Neural cell (in vitro differentiated cells): ENCODE measurements at regions not wholly inside any gene's neighbourhood (a gene's known extent, or its start where the extent isn't known, plus 50 kb on each side); places are given as distances from the start of the nearest gene placed in this dataset.

Source experiments
- H2AFZ ChIP-seq: fragments of 200-600, 300-800 bp; sonication (generic), shearing (Covaris generic); 2 replicates; pipeline ENCODE4 v1.6.0; 2014; ENCODE audit warnings: low read depth, mild to moderate bottlenecking, antibody characterized with exemption, low read length, moderate library complexity
- H3F3A ChIP-seq: fragments of 200-600 bp; shearing (Covaris generic); 2 replicates; pipeline ENCODE4 v1.6.1; 2016; ENCODE audit warnings: mild to moderate bottlenecking, moderate library complexity, mixed read lengths, antibody characterized with exemption, low read length; ENCODE audit not compliant: insufficient read depth, poor library complexity, severe bottlenecking
- H3K27ac ChIP-seq: fragments of 200-600, 300-800 bp; sonication (generic), shearing (Covaris generic); 2 replicates; pipeline ENCODE4 v1.5.1; 2014; ENCODE audit warnings: mild to moderate bottlenecking, low read length, moderate library complexity
- H3K27me3 ChIP-seq: fragments of 300-800, 200-600 bp; sonication (generic), shearing (Covaris generic); 2 replicates; pipeline ENCODE4 v1.6.0; 2014; ENCODE audit warnings: mild to moderate bottlenecking, low read depth, low read length, moderate library complexity; ENCODE audit not compliant: insufficient read depth
- H3K36me3 ChIP-seq: fragments of 300-800, 200-600 bp; sonication (generic), shearing (Covaris generic); 2 replicates; pipeline ENCODE4 v1.5.1; 2014; ENCODE audit warnings: mild to moderate bottlenecking, antibody characterized with exemption, low read length, moderate library complexity; ENCODE audit not compliant: insufficient read depth
- H3K4me2 ChIP-seq: fragments of 300-800, 200-600 bp; sonication (generic), shearing (Covaris generic); 2 replicates; pipeline ENCODE4 v1.6.0; 2014; ENCODE audit warnings: mild to moderate bottlenecking, low read length
- H3K4me3 ChIP-seq: fragments of 300-800, 200-600 bp; sonication (generic), shearing (Covaris generic); 2 replicates; pipeline ENCODE4 v1.5.1; 2014; ENCODE audit warnings: mild to moderate bottlenecking, low read length, moderate library complexity
- H3K79me2 ChIP-seq: fragments of 200-600 bp; shearing (Covaris generic); replicated peaks from 2 replicates; pipeline ENCODE4 v1.6.0; 2014; ENCODE audit warnings: mild to moderate bottlenecking, low read length, moderate library complexity; ENCODE audit not compliant: insufficient read depth
- H3K9ac ChIP-seq: fragments of 300-800, 200-600 bp; sonication (generic), shearing (Covaris generic); 2 replicates; pipeline ENCODE4 v1.6.1; 2016; ENCODE audit warnings: mild to moderate bottlenecking, low read length, mixed read lengths
- H3K9me2 ChIP-seq: fragments of 200-600 bp; shearing (Covaris generic); 2 replicates; pipeline ENCODE4 v1.6.1; 2016; ENCODE audit warnings: mild to moderate bottlenecking, low read length, mixed read lengths; ENCODE audit not compliant: insufficient read depth
- H3K9me3 ChIP-seq: fragments of 200-600, 300-800 bp; sonication (generic), shearing (Covaris generic); 2 replicates; pipeline ENCODE4 v1.6.1; 2016; ENCODE audit warnings: mild to moderate bottlenecking, mixed run types, low read length, moderate library complexity, mixed read lengths
- H4K20me1 ChIP-seq: fragments of 200-600 bp; shearing (Covaris generic); 2 replicates; pipeline ENCODE4 v1.6.1; 2016; ENCODE audit warnings: mild to moderate bottlenecking, mixed run types; ENCODE audit not compliant: insufficient read depth
- EP300 ChIP-seq: fragments of 450-650 bp; conservative IDR thresholded peaks from 2 replicates; pipeline ENCODE4 v1.6.1; 2014; ENCODE audit warnings: antibody characterized with exemption, mild to moderate bottlenecking, moderate library complexity; ENCODE audit not compliant: poor library complexity, severe bottlenecking
- EZH2 ChIP-seq: fragments of 200-600, 300-800 bp; shearing (Covaris generic), sonication (generic); IDR thresholded peaks from 2 replicates; pipeline ENCODE4 v1.6.1; 2014; ENCODE audit warnings: antibody characterized with exemption, low read length, borderline replicate concordance, mild to moderate bottlenecking; ENCODE audit not compliant: insufficient read depth, poor library complexity, severe bottlenecking
- MXI1 ChIP-seq: fragments of 450-650 bp; conservative IDR thresholded peaks from 2 replicates; pipeline ENCODE4 v1.6.1; 2014; ENCODE audit warnings: antibody characterized with exemption, mild to moderate bottlenecking; ENCODE audit not compliant: poor library complexity, severe bottlenecking
- POLR2AphosphoS5 ChIP-seq: IDR thresholded peaks from 2 replicates; pipeline ENCODE4 v1.6.1; 2012
- RAD21 ChIP-seq: fragments of 450-650 bp; conservative IDR thresholded peaks from 2 replicates; pipeline ENCODE4 v1.6.1; 2014; ENCODE audit warnings: antibody characterized with exemption, mild to moderate bottlenecking, moderate library complexity
- SMC3 ChIP-seq: fragments of 450-650 bp; conservative IDR thresholded peaks from 2 replicates; pipeline ENCODE4 v1.6.1; 2014; ENCODE audit warnings: antibody characterized with exemption, mild to moderate bottlenecking, moderate library complexity; ENCODE audit not compliant: poor library complexity
- TAF1 ChIP-seq: IDR thresholded peaks from 2 replicates; pipeline ENCODE4 v1.6.1; 2012; ENCODE audit warnings: low read depth
- TF ChIP-seq, protein P1 (sequence below): fragments of 450-650 bp; IDR thresholded peaks from 2 replicates; pipeline ENCODE4 v1.5.1; 2014; ENCODE audit warnings: antibody characterized with exemption, mild to moderate bottlenecking, moderate library complexity; ENCODE audit not compliant: poor library complexity, severe bottlenecking
- TF ChIP-seq, protein P2 (sequence below): IDR thresholded peaks from 2 replicates; pipeline ENCODE4 v1.6.1; 2012; ENCODE audit warnings: borderline replicate concordance

DNA sequence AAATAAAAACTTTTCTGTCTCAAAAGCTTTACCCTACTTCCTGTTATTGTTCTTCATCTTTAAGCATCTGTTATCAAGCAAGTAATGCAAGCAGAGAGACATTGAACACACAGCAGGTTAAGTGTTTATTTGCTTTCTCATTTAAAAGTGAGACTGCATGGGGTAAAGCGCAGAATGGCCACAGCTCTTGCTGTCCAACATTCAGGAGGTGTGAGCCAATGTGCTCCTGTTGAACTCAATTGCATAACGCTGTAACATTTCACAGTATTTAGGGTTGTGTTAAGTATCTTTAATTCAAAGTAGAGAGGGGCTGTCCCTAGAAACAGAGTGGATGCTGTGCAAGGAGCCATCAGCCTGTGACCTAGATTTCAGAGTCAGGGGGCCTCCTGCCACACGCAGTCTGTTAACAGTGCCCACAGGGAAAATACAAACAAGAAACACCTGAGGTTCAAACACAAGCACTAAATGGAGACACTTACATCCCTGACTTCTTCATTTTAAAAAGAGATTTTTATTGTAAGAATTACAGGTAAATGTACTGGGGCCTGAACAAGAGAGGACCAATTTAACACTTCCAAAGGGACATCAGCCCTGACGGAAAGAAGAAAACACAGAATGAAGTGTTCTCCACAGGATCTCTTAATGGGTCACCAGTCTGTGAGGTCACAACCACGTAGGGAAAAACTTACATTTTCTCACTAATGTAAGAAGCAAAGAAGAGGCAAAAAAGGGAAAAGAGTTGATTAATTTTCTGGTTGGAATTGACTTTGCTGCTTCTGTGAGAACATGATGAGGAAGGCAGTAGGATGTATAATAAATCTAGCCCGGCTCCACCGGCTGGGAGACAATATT lies 815.1 kb downstream of the VGLL3 start:
- no peak overlapping the region for H3K4me3 ChIP-seq
- H3K9ac ChIP-seq: no peak overlapping the region
- H3K9me2 ChIP-seq: no peaks in the 10 kb centered on the region
- H3K9me3 ChIP-seq: no peaks in the 10 kb centered on the region
- H3K4me2 ChIP-seq: no peak overlapping the region
- no peaks in the 10 kb centered on the region for H3K79me2 ChIP-seq
- no peak overlapping the region for H2AFZ ChIP-seq
- no peaks in the 10 kb centered on the region for H3K27me3 ChIP-seq
- TF ChIP-seq, protein P1, sequence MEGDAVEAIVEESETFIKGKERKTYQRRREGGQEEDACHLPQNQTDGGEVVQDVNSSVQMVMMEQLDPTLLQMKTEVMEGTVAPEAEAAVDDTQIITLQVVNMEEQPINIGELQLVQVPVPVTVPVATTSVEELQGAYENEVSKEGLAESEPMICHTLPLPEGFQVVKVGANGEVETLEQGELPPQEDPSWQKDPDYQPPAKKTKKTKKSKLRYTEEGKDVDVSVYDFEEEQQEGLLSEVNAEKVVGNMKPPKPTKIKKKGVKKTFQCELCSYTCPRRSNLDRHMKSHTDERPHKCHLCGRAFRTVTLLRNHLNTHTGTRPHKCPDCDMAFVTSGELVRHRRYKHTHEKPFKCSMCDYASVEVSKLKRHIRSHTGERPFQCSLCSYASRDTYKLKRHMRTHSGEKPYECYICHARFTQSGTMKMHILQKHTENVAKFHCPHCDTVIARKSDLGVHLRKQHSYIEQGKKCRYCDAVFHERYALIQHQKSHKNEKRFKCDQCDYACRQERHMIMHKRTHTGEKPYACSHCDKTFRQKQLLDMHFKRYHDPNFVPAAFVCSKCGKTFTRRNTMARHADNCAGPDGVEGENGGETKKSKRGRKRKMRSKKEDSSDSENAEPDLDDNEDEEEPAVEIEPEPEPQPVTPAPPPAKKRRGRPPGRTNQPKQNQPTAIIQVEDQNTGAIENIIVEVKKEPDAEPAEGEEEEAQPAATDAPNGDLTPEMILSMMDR: no peak
- TF ChIP-seq SMC3 (no peak), EZH2 (no peak), EP300 (no peak), MXI1 (no peak), POLR2AphosphoS5 (no peak), RAD21 (no peak)
- TF ChIP-seq, protein P2, sequence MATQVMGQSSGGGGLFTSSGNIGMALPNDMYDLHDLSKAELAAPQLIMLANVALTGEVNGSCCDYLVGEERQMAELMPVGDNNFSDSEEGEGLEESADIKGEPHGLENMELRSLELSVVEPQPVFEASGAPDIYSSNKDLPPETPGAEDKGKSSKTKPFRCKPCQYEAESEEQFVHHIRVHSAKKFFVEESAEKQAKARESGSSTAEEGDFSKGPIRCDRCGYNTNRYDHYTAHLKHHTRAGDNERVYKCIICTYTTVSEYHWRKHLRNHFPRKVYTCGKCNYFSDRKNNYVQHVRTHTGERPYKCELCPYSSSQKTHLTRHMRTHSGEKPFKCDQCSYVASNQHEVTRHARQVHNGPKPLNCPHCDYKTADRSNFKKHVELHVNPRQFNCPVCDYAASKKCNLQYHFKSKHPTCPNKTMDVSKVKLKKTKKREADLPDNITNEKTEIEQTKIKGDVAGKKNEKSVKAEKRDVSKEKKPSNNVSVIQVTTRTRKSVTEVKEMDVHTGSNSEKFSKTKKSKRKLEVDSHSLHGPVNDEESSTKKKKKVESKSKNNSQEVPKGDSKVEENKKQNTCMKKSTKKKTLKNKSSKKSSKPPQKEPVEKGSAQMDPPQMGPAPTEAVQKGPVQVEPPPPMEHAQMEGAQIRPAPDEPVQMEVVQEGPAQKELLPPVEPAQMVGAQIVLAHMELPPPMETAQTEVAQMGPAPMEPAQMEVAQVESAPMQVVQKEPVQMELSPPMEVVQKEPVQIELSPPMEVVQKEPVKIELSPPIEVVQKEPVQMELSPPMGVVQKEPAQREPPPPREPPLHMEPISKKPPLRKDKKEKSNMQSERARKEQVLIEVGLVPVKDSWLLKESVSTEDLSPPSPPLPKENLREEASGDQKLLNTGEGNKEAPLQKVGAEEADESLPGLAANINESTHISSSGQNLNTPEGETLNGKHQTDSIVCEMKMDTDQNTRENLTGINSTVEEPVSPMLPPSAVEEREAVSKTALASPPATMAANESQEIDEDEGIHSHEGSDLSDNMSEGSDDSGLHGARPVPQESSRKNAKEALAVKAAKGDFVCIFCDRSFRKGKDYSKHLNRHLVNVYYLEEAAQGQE: no peak
- H3K36me3 ChIP-seq: no peaks in the 10 kb centered on the region
- H4K20me1 ChIP-seq: no peaks in the 10 kb centered on the region
- H3F3A ChIP-seq: no peaks in the 10 kb centered on the region
- H3K27ac ChIP-seq: no peak overlapping the region

DNA sequence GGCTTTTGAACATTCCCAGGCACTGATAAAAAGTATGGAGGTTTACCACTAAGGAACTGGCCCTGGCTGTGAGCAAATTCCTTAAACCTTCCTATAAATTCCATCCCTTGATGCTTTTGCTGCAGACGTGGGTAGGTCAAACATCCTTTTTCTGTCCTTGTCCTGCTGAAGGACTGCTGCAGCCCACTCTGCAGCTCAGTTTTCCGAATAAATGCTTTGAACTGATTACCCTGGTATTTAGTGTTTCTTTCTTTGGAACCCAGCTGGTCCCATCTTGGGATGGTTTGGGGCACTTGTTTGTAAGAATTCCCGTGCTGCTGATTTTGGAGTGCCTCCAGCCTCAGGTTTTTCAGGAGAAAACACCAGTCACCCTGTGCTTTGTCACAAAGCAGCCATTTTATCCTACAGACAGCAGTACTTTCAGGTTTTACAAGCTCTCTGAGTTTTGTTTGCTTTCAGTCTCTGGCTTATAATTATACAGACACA lies 815.9 kb downstream of the VGLL3 start:
- no peak overlapping the region for H3K4me3 ChIP-seq
- H3K9me3 ChIP-seq: no peaks in the 10 kb centered on the region
- TF ChIP-seq, protein P1: no peak
- TF ChIP-seq RAD21 (no peak), POLR2AphosphoS5 (no peak), MXI1 (no peak), TAF1 (no peak), SMC3 (no peak), EP300 (no peak), EZH2 (no peak)
- TF ChIP-seq, protein P2: no peak
- no peaks in the 10 kb centered on the region for H3K9me2 ChIP-seq
- no peaks in the 10 kb centered on the region for H4K20me1 ChIP-seq
- H3K36me3 ChIP-seq: no peaks in the 10 kb centered on the region
- H3K27ac ChIP-seq: no peak overlapping the region
- no peaks in the 10 kb centered on the region for H3K27me3 ChIP-seq
- no peak overlapping the region for H2AFZ ChIP-seq
- H3K79me2 ChIP-seq: no peaks in the 10 kb centered on the region
- no peak overlapping the region for H3K4me2 ChIP-seq
- H3F3A ChIP-seq: no peaks in the 10 kb centered on the region
- H3K9ac ChIP-seq: no peak overlapping the region
